Panc1 (cell line): ENCODE measurements at regions not wholly inside any gene's neighbourhood (a gene's known extent, or its start where the extent isn't known, plus 50 kb on each side); places are given as distances from the start of the nearest gene placed in this dataset.

Source experiments
- ATAC-seq: fragments of 200-7000 bp; cut with Tn5 transposase; 2 replicates; pipeline ENCODE4 v1.9.1; 2020; ENCODE audit warnings: mild to moderate bottlenecking, moderate library complexity
- BruUV-seq: library from RNA; stranded (reverse); fragments of 400-500 nt; replicated peaks from 2 replicates; lab custom pipeline; 2021; lab: Mats Ljungman, UMichigan
- CTCF ChIA-PET: fragments of 300-600 bp; sonication (Branson Sonifier 250); formaldehyde crosslinking; loops from one replicate; lab custom pipeline; 2022; ENCODE audit warnings: antibody characterized with exemption; lab: Charles Lee
- POLR2A ChIA-PET: fragments of 300-600 bp; sonication (Branson Sonifier 250); formaldehyde crosslinking; loops from one replicate; lab custom pipeline; 2022; ENCODE audit warnings: antibody characterized with exemption; lab: Charles Lee
- DNase-seq: peaks from one replicate; pipeline ENCODE4 v3.0.0-alpha.2; 2010; ENCODE audit warnings: low read depth, low spot score
- H3K27ac ChIP-seq: 2 replicates; pipeline ENCODE4 v1.5.1; 2011; ENCODE audit warnings: mild to moderate bottlenecking, low read length, inconsistent platforms
- H3K27me3 ChIP-seq: fragments of 200-500 bp; sonication (Bioruptor generic); 2 replicates; pipeline ENCODE4 v1.6.0; 2014; ENCODE audit warnings: low read length, inconsistent platforms; ENCODE audit not compliant: control insufficient read depth, insufficient read depth
- H3K36me3 ChIP-seq: fragments of 200-500 bp; sonication (Bioruptor generic); 2 replicates; pipeline ENCODE4 v1.5.1; 2014; ENCODE audit warnings: inconsistent platforms, mild to moderate bottlenecking, low read length, moderate library complexity; ENCODE audit not compliant: control insufficient read depth, insufficient read depth
- H3K4me1 ChIP-seq: 2 replicates; pipeline ENCODE4 v1.5.1; 2011; ENCODE audit warnings: inconsistent platforms, mild to moderate bottlenecking, low read length, moderate library complexity; ENCODE audit not compliant: control insufficient read depth, insufficient read depth
- H3K4me3 ChIP-seq, 2 experiments: 2 replicates each; pipeline ENCODE4 v1.5.1; 2011 to 2012; ENCODE audit warnings: low read depth in 2 of 2, low read length in 2 of 2, mild to moderate bottlenecking in 2 of 2, inconsistent platforms in 1 of 2, moderate library complexity in 1 of 2
- H3K9me3 ChIP-seq: fragments of 200-500 bp; sonication (Bioruptor generic); 2 replicates; pipeline ENCODE4 v1.5.1; 2014; ENCODE audit warnings: low read depth, mild to moderate bottlenecking, inconsistent platforms, low read length, moderate library complexity; ENCODE audit not compliant: control insufficient read depth, insufficient read depth
- CTCF ChIP-seq: fragments of 450-650 bp; IDR thresholded peaks from 2 replicates; pipeline ENCODE4 v1.5.1; 2017; ENCODE audit warnings: mild to moderate bottlenecking
- POLR2AphosphoS5 ChIP-seq: IDR thresholded peaks from 2 replicates; pipeline ENCODE4 v1.6.1; 2012; ENCODE audit warnings: mild to moderate bottlenecking, low read depth, low read length, moderate library complexity
- REST ChIP-seq, 2 experiments: IDR thresholded peaks; 2 replicates each; pipeline ENCODE4 v1.6.1; 2011 to 2012; ENCODE audit warnings: low read depth in 2 of 2, control low read depth in 1 of 2, low read length in 1 of 2, mild to moderate bottlenecking in 1 of 2, moderate library complexity in 1 of 2; ENCODE audit not compliant: insufficient read depth in 1 of 2
- SIN3A ChIP-seq: IDR thresholded peaks from 2 replicates; pipeline ENCODE4 v1.6.1; 2012; ENCODE audit warnings: low read depth, mild to moderate bottlenecking, low read length, moderate library complexity, borderline replicate concordance; ENCODE audit not compliant: insufficient read depth
- TCF7L2 ChIP-seq: IDR thresholded peaks from 2 replicates; pipeline ENCODE4 v1.6.1; 2011; ENCODE audit warnings: mild to moderate bottlenecking, low read depth, low read length, inconsistent platforms
- in situ Hi-C: cut with HindIII; loops from 2 replicates; pipeline ENCODE4 v1.10.0; 2016; ENCODE audit warnings: low sequenced_read_pairs, low pct_unique_long_range_greater_than_20kb
- intact Hi-C: fragments of 100-400 bp; cut with micrococcal nuclease; formaldehyde crosslinking; loops from one replicate; pipeline ENCODE4 v1.10.0; 2022; ENCODE audit not compliant: unreplicated experiment

DNA sequence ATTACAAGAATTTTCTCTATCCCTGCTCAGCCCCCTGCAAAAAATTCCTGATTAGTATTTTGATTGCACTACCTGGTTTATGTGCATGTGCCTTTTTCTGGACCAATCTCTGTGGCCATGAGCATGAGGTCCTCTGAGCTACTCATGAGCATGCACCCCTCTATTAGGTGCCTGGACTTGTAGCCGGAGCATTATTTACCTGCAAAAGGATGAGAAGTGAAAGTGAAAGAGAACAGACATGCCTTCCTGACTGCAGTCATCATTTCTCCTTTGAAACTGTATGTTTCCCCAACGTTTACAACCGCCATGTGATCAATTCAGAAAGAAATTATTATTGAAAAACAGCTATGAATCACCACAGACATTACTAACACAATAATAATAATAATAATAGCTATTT lies 1008.8 kb downstream of the ROBO2 start:
- H3K4me1 ChIP-seq: no peaks in the 10 kb centered on the region
- DNase-seq (no peak), ATAC-seq (no peak)
- CTCF ChIA-PET: no interaction called here
- H3K27ac ChIP-seq: no peak overlapping the region
- POLR2A ChIA-PET: interaction anchor here (0.6 kb wide), 1 partner anchor 593 kb away, joined by 4 read pairs; no protein-coding TSS in a partner anchor
- no TSS peak for BruUV-seq
- H3K27me3 ChIP-seq: no peaks in the 10 kb centered on the region
- H3K4me3 ChIP-seq: 0 out of 4 replicates have a peak overlapping the region, but pooled peaks of 1 of the 2 experiments have one; percentile 8
- no peaks in the 10 kb centered on the region for H3K9me3 ChIP-seq
- in situ Hi-C loops (no loop called here), intact Hi-C loops (no loop called here)
- TF ChIP-seq TCF7L2 (no peak), REST (IDR thresholded peaks at IDR 0.05; ENCODE audit: insufficient read depth in 1 of 2, low read depth in 2 of 2, low read length in 1 of 2) (no peak), SIN3A (no peak), CTCF (no peak), POLR2AphosphoS5 (no peak)
- H3K36me3 ChIP-seq: no peaks in the 10 kb centered on the region

GRCh38 chr3:78049521-78049920 lies 1009.6 kb downstream of the ROBO2 start:
- TF ChIP-seq CTCF: no peak
- no peak for TF ChIP-seq REST (IDR thresholded peaks at IDR 0.05; ENCODE audit: insufficient read depth in 1 of 2, low read depth in 2 of 2, low read length in 1 of 2)
- no peak for TF ChIP-seq POLR2AphosphoS5
- TF ChIP-seq SIN3A: no peak
- TF ChIP-seq TCF7L2: no peak
- Histone ChIP-seq H3K27me3 (no peaks in the 10 kb centered on the region), H3K4me3 (no peak overlapping the region), H3K27ac (no peak overlapping the region), H3K4me1 (no peaks in the 10 kb centered on the region), H3K36me3 (no peaks in the 10 kb centered on the region), H3K9me3 (no peaks in the 10 kb centered on the region)
- ChIA-PET CTCF (no interaction called here), POLR2A (interaction anchor here (0.6 kb wide), 1 partner anchor 592 kb away, joined by 4 read pairs; no protein-coding TSS in a partner anchor)
- DNase-seq: no peak
- no TSS peak for BruUV-seq
- in situ Hi-C loops (no loop called here), intact Hi-C loops (no loop called here)
- no peak for ATAC-seq
